Natural killer cell treated with Interleukin-12 subunit alpha and Interleukin-12 subunit beta and Interleukin-15 and Interleukin-18, amount 100 ng/mL, for 72 hours (primary cell): ENCODE measurements at regions not wholly inside any gene's neighbourhood (a gene's known extent, or its start where the extent isn't known, plus 50 kb on each side); places are given as distances from the start of the nearest gene placed in this dataset.

ENCODE experiments used
- ATAC-seq, 2 donors: fragments of 150-1000 bp; cut with Tn5 transposase in 1 of 2; sonication (Bioruptor Pico), chemical (Tn5 transposase) in 1 of 2; 2 replicates each; pipeline ENCODE4 v1.10.0; 2021
- DNase-seq: peaks from one replicate; pipeline ENCODE4 v3.0.0; 2022; ENCODE audit warnings: low spot score
- H3K27ac Mint-ChIP-seq, 2 donors: 1 replicate in 1 of 2; 2 replicates in 1 of 2; pipeline ENCODE4 v1.8.0; 2022; ENCODE audit warnings: mixed read lengths in 2 of 2, mild to moderate bottlenecking in 1 of 2, moderate library complexity in 1 of 2
- H3K27me3 Mint-ChIP-seq, 2 donors: 1 replicate in 1 of 2; 2 replicates in 1 of 2; pipeline ENCODE4 v1.8.0; 2022; ENCODE audit warnings: mixed read lengths in 2 of 2
- H3K36me3 Mint-ChIP-seq: one replicate; pipeline ENCODE4 v1.8.0; 2022; ENCODE audit warnings: mixed read lengths
- H3K4me1 Mint-ChIP-seq, 2 donors: 1 replicate in 1 of 2; 2 replicates in 1 of 2; pipeline ENCODE4 v1.8.0; 2022; ENCODE audit warnings: low read depth in 2 of 2, mixed read lengths in 2 of 2, mild to moderate bottlenecking in 1 of 2
- H3K4me3 Mint-ChIP-seq: one replicate; pipeline ENCODE4 v1.8.0; 2022; ENCODE audit warnings: mixed read lengths
- H3K9me3 Mint-ChIP-seq: 2 replicates; pipeline ENCODE4 v1.8.0; 2022; ENCODE audit warnings: mixed read lengths

DNA sequence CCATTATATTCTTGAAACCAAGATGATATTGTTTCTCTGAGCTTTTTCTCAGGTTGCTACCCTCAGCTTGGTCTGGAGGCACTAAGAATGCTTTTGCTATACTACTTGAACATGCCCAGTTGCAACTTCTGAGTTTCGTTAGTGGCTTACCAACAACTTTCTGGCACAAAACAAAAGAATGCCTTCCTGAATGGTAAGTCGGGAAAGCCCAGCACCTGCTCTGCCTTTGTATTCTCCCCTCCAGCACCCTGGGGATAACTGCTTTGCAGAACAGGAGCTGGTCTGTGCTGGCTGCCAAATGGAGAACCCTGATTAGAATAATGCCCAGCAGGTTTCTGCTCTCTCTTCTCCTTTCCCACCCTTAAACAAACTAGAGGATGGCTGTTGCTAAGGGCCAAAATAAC, 149.3 kb downstream of the TGFB2 start:
- Mint-ChIP-seq H3K36me3 (no peaks in the 10 kb centered on the region), H3K4me1 (peaks cover 0 to 3% of the 10 kb centered on the region in 2 donors), H3K9me3 (peaks cover 8% of the 10 kb centered on the region), H3K27me3 (peaks cover 0 to 6% of the 10 kb centered on the region in 2 donors), H3K4me3 (no peak overlapping the region), H3K27ac (no peak overlapping the region)
- ATAC-seq (no peak), DNase-seq (no peak)

DNA sequence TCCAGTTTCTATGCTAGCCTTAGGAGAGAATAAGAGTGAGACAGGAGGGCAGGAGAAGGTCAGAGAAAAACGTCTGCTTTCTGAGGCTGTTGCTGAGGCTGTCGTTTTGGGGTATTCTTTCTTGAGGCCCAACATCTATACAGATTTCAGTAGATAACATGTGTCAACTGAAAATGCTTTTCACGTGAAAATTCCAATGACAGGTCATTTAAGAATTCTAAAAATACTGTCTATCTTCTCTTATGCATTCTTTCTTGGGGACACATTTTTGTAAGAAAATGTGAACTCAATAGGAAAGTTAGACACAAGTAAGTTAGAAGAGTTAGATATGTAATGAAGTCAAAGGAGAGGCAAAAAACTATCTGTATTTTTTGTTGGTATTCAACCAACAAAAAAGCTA, 150.8 kb downstream of the TGFB2 start:
- Mint-ChIP-seq H3K27ac (no peak overlapping the region), H3K4me1 (peaks cover 0 to 3% of the 10 kb centered on the region in 2 donors), H3K9me3 (peaks cover 5% of the 10 kb centered on the region), H3K4me3 (no peak overlapping the region), H3K27me3 (peaks cover 0 to 8% of the 10 kb centered on the region in 2 donors), H3K36me3 (no peaks in the 10 kb centered on the region)
- DNase-seq = no peak
- no peak for ATAC-seq

DNA sequence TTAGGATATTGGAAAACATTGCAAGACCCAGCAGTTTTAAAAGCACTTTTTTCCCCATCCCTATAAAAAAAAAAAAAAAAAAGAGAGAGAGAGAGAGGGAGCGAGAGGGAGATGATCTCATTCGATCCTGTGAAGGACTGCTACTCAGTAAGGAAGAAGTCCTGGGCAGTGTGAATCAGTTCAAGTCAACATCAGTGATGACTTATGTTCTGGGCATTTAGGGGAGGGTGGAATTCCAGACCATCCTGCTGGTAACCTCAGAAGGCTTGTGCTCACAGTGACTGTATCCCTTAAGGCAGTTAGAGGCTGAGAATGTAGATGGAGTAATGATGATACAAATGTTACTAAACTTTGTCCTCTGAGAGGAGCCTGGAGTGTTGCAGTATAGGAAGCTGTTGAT, 151.4 kb downstream of the TGFB2 start:
- DNase-seq (no peak), ATAC-seq (no peak)
- peaks cover 0 to 15% of the 10 kb centered on the region in 2 donors for H3K27me3 Mint-ChIP-seq
- H3K4me1 Mint-ChIP-seq = peaks cover 0 to 3% of the 10 kb centered on the region in 2 donors
- H3K36me3 Mint-ChIP-seq = no peaks in the 10 kb centered on the region
- H3K4me3 Mint-ChIP-seq = no peak overlapping the region
- no peak overlapping the region for H3K27ac Mint-ChIP-seq
- peaks cover 5% of the 10 kb centered on the region for H3K9me3 Mint-ChIP-seq

DNA sequence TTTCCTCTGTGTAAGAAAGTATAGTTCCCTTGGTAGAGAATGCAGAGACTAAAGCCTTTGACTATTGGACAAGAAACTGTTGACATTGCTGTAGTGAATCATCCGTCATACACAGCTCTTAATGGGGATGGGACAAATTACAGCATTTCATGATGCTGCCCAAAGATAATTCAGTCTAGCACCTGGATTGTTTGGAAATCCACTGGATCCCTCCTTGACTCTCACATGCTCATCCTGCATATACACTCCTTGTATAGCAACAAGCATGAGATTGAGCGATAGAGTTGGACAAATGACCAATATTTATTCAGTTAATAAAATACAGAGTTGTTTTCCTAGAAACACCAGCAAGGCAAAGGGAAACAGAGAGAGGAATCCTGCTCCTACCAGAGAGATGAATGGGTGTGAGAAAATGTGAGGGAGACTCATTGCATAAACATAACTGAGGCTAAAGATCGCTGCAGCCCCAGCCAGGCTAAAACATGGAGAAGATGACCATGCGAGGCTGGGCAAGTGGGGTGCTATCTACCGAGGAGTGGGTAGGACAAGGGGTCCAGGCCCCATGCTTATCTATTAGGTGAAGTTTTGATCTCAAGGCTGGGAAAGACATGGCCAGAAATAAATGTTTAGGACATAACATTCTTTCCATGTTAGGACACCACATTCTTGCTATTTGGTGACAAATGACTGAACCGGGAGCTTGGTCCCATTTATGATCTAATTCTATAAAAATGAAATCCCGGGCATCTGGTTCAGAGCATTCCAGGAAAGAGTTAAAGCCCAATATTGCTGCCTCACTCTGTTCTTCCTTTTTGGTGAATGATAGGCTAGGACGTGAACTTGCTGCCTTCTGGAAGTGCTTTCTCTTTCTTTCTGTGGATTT, 153.2 kb downstream of the TGFB2 start:
- H3K9me3 Mint-ChIP-seq = no peaks in the 10 kb centered on the region
- ATAC-seq (no peak), DNase-seq (no peak)
- H3K36me3 Mint-ChIP-seq = no peaks in the 10 kb centered on the region
- H3K4me3 Mint-ChIP-seq = no peak overlapping the region
- H3K27me3 Mint-ChIP-seq = peaks cover 0 to 11% of the 10 kb centered on the region in 2 donors
- H3K27ac Mint-ChIP-seq = no peak overlapping the region
- H3K4me1 Mint-ChIP-seq = peaks cover 0 to 3% of the 10 kb centered on the region in 2 donors

DNA sequence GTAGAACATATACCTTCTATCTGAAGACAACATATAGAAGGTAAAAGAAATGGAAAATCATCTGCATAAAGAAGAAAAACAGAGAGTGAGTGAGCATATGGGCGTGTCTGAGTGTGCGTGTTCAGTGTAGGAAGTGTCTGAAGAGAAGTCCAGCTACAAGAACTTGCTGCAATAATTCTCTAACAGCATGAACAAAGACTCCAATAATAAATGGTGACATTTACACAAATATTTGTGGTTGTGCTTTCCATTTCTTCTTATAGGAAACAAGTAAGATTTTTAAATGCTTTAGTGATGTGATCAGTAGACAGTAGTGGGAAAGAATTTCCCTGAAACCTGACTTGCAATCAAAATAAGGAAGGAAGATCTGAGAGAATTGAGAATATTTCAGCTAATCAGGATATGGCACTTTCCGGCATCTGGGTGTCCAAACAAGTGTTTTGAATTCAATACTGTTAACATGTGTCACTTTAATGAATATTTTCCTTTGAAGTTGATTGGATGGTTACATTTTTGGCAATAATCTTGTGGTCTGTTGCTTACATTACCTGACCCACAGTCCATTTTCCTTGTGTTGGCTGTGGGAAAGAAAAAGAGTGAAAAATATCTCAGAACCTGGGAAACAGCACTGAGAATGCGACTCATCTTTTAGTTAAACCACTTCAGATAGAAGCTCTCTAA, 154.0 kb downstream of the TGFB2 start:
- H3K27me3 Mint-ChIP-seq = peaks cover 0 to 11% of the 10 kb centered on the region in 2 donors
- no peak overlapping the region for H3K27ac Mint-ChIP-seq
- no peak overlapping the region for H3K4me3 Mint-ChIP-seq
- H3K36me3 Mint-ChIP-seq = no peaks in the 10 kb centered on the region
- ATAC-seq (no peak), DNase-seq (no peak)
- H3K9me3 Mint-ChIP-seq = no peaks in the 10 kb centered on the region
- H3K4me1 Mint-ChIP-seq = peaks cover 0 to 3% of the 10 kb centered on the region in 2 donors

DNA sequence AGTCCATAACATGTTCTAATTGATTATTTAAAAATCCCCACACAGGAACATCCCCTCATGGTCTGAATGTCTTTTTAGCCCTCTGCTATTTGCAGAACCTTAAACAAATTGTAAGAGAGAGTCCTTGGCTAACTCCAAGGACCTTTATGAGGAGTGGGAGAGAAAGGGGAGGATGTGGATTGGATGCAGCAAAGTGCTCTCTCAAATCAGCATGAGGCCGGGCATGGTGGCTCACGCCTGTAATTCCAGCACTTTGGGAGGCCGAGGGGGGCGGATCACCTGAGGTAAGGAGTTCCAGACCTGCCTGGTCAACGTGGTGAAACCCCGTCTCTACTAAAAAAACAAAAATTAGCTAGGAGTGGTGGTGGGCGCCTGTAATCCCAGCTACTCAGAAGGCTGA, 154.8 kb downstream of the TGFB2 start:
- DNase-seq = no peak
- Mint-ChIP-seq H3K36me3 (no peaks in the 10 kb centered on the region), H3K27me3 (peaks cover 0 to 11% of the 10 kb centered on the region in 2 donors), H3K4me1 (peaks cover 0 to 3% of the 10 kb centered on the region in 2 donors), H3K9me3 (no peaks in the 10 kb centered on the region), H3K27ac (no peak overlapping the region), H3K4me3 (no peak overlapping the region)
- no peak for ATAC-seq

DNA sequence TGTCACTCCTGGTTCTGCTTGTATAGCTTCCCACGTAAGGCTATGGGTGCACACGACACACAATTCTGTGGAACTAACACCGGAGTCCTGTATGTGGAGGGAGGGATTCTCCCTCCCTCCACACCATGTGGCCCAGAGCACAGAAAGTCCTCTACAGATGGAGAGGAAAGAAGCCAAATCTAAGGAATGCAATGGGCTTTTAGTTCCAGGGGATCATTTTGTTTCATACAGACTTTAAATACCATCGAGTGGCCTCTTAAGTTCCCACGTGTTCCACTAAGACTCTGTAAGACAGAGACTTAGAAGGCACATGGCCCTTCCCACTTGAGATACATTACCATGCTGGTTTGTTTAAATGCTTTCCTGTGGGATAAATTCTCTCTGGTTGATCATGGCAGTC, 156.0 kb downstream of the TGFB2 start:
- peaks cover 0 to 11% of the 10 kb centered on the region in 2 donors for H3K27me3 Mint-ChIP-seq
- no peak for ATAC-seq

DNA sequence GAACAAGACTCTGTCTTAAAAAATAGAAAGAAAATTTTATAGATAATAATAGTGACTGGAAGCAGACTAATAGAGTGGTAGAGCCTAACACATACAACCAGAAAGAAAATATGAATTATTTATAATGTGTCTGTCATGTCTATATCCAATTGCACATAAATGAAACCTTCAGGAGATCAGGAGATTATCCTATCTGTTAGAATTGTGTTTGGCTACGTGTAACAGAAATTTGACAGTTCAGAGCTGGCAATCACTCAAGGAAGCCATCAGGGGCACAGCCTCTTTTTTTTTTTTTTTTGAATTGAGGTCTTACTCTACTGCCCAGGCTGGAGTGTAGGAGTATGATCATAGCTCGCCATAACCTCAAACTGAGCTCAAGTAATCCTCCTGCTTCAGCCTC, 157.2 kb downstream of the TGFB2 start:
- H3K4me3 Mint-ChIP-seq = no peak overlapping the region
- DNase-seq (no peak), ATAC-seq (no peak)
- H3K4me1 Mint-ChIP-seq = peaks cover 0 to 3% of the 10 kb centered on the region in 2 donors
- no peak overlapping the region for H3K27ac Mint-ChIP-seq
- peaks cover 0 to 11% of the 10 kb centered on the region in 2 donors for H3K27me3 Mint-ChIP-seq
- H3K36me3 Mint-ChIP-seq = peaks cover 6% of the 10 kb centered on the region
- peaks cover 6% of the 10 kb centered on the region for H3K9me3 Mint-ChIP-seq

More for the DNA sequence above, 156.0 kb downstream of the TGFB2 start:
- H3K27ac Mint-ChIP-seq = no peak overlapping the region
- no peak overlapping the region for H3K4me3 Mint-ChIP-seq
- no peak for DNase-seq
- no peaks in the 10 kb centered on the region for H3K36me3 Mint-ChIP-seq
- no peaks in the 10 kb centered on the region for H3K9me3 Mint-ChIP-seq
- H3K4me1 Mint-ChIP-seq = peaks cover 0 to 3% of the 10 kb centered on the region in 2 donors

DNA sequence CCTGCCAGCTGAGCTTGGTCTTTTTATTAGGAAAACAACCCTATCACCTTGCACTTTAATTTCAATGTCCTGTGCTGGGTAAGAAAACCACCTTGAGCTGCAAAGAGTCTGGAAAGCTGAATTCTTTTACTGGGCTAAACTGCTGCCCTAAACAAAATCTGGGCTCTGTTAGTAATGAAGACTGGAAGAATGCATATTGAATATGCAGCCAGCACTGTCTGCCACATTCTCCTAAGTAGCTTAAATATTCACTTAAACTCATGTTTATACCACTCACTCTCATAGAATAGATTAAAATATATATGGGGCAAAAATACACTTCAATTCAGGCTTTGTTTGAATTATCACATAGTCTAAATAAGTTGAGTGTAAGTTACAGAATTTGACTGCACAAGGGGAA, 158.0 kb downstream of the TGFB2 start:
- Mint-ChIP-seq H3K36me3 (peaks cover 6% of the 10 kb centered on the region), H3K4me3 (no peak overlapping the region), H3K9me3 (peaks cover 6% of the 10 kb centered on the region), H3K4me1 (peaks cover 0 to 3% of the 10 kb centered on the region in 2 donors), H3K27ac (no peak overlapping the region), H3K27me3 (peaks cover 0 to 11% of the 10 kb centered on the region in 2 donors)
- DNase-seq = no peak
- no peak for ATAC-seq

DNA sequence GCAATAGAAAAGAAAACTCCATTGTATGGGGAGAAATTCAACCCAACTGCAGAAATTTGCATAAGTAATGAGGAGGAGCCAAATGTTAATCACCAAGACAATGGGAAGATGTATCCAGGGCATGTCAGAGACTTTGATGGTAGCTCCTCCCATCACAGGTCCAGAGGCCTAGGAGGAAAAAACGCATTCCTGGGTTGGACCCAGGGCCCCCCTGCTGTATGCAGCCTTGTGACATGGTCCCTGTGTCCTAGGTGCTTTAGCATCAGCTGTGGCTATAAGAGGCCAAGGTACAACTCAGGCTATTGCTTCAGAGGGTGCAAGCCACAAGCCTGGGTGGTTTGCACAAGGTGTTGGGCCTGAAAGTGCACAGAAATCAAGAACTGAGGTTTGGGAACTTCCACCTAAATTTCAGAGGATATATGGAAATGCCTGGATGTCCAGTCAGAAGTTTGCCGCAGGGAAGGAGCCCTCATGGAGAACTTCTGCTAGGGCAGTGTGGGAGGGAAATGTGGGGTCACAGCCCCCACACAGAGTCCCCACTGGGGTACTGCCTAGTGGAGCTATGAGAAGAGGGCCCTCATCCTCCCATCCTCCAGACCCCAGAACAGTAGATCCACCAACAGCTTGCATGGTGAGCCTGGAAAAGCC, 162.3 kb downstream of the TGFB2 start:
- H3K27me3 Mint-ChIP-seq = no peaks in the 10 kb centered on the region
- no peak for DNase-seq
- H3K36me3 Mint-ChIP-seq = peaks cover 6% of the 10 kb centered on the region
- ATAC-seq = no peak
- H3K4me1 Mint-ChIP-seq = no peaks in the 10 kb centered on the region
- peaks cover 13% of the 10 kb centered on the region for H3K9me3 Mint-ChIP-seq
- H3K27ac Mint-ChIP-seq = no peak overlapping the region
- H3K4me3 Mint-ChIP-seq = no peak overlapping the region

DNA sequence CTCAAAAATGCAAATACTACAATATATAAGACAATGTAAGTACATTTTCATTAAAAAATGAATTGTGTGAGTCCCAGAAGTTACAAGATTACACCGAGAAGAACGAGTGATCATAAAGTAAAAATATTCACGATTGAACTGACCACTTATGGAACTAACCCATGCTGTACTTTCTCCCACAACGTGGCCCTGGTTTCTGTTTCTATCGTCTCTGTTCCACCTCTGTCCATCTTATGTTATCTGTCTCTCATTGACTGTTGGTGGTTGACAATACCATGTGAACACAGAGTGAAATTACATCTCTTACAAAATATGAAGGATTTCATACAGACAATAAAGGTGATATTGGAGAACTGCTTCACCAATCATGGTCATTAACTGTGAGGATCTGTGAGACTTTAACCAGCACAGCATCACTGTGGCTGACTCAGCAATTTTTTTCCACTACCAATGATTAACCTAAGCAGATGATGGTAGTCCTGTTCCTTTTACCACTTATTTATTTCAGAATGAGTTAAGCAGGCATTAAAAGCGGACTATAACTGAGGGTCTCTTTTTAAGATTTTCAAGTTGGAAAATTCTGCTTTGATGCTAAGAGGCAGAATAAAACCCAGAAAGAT, 165.1 kb downstream of the TGFB2 start:
- Mint-ChIP-seq H3K4me3 (no peak overlapping the region), H3K9me3 (peaks cover 13% of the 10 kb centered on the region), H3K27me3 (no peaks in the 10 kb centered on the region), H3K4me1 (no peaks in the 10 kb centered on the region), H3K27ac (no peak overlapping the region), H3K36me3 (peaks cover 6% of the 10 kb centered on the region)
- ATAC-seq (no peak), DNase-seq (no peak)

DNA sequence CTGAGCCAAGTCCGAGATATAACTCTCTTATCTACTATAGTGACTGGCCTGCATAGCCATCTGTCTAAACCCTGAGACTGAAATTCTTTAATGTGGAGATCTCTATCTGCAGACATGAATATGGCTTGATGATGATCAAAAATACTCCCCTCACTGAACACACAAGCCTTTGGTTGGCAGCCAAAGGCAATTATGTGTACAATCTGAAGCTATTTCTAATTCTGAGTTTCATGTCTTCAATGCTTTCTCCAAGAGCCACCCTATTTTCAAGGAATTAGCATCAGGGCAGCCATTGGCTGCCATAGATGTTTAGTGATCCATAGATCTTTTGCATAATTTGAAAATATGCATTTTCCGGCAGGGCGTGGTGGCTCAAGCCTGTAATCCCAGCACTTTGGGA, 168.2 kb downstream of the TGFB2 start:
- Mint-ChIP-seq H3K36me3 (no peaks in the 10 kb centered on the region), H3K27ac (no peak overlapping the region), H3K27me3 (peaks cover 0 to 5% of the 10 kb centered on the region in 2 donors), H3K4me1 (no peaks in the 10 kb centered on the region), H3K9me3 (peaks cover 7% of the 10 kb centered on the region), H3K4me3 (no peak overlapping the region)
- ATAC-seq (no peak), DNase-seq (no peak)

DNA sequence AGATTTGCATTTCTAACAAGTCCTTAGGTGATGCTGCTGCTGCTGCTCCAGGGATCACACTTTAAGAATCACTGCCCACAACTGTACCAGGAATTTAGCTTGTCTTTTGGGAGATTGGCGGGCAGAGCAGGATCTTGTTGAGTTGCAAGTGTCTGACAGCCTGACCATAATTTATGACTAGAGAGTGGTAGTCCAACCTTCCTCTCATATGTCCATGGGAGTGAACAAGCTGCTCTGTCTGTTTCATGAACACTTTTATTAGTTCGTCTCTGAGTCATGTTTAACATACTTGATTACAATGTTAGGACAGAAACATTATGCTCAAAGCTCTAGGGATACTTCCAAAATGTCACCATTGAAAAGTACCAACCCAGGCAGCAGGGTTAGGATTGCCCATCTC, 169.6 kb downstream of the TGFB2 start:
- H3K27me3 Mint-ChIP-seq = peaks cover 0 to 11% of the 10 kb centered on the region in 2 donors
- H3K4me3 Mint-ChIP-seq = no peak overlapping the region
- H3K36me3 Mint-ChIP-seq = no peaks in the 10 kb centered on the region
- H3K4me1 Mint-ChIP-seq = no peaks in the 10 kb centered on the region
- ATAC-seq = no peak
- H3K9me3 Mint-ChIP-seq = peaks cover 7% of the 10 kb centered on the region
- DNase-seq = no peak
- no peak overlapping the region for H3K27ac Mint-ChIP-seq
